ENCODE measurements at regions not wholly inside any gene's neighbourhood (a gene's known extent, or its start where the extent isn't known, plus 50 kb on each side); places are given as distances from the start of the nearest gene placed in this dataset.
"Not testable (repeated sequence)": the region's sequence is repeated elsewhere in the genome, so short reads cannot be mapped to it uniquely, and the experiment has no call there.

DNA sequence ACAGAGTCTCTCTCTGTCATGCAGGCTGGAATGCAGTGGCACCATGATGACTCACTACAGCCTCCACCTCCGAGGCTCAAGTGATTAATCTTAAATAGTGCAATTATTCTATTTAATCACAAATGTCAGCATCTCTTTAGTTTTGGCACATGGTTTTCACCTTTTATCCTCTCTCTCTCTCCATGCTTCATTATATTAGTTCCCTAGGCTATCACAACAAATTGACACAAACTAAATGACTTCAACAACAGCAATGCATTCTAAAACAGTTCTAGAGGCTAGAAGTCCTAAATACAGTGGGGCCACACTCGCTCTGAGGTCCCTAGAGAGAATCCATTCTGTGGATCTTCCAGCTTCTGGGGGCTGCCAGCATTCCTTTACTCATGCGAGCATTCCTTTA lies 178.2 kb upstream of the ZNG1F start:
- DNase-seq, ATAC-seq: not testable (repeated sequence)

DNA sequence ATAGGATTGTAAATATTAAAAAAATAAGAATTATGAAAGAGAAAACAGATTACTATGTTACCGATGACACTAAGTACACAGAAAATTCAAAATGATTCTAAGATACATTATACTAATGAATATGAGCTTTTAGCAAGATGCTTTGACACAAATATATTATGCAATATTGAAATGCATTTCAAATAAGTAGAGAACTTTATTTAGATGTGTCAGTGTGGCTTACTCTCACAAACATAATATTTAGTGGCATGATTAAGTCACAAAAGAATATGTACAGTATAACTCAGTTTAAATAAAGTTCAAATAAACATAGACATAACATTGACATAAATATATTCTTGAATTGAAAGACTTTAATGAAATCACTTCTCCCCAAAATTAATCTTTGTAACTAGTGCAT lies 172.7 kb upstream of the ZNG1F start:
- not testable (repeated sequence) for DNase-seq, ATAC-seq

DNA sequence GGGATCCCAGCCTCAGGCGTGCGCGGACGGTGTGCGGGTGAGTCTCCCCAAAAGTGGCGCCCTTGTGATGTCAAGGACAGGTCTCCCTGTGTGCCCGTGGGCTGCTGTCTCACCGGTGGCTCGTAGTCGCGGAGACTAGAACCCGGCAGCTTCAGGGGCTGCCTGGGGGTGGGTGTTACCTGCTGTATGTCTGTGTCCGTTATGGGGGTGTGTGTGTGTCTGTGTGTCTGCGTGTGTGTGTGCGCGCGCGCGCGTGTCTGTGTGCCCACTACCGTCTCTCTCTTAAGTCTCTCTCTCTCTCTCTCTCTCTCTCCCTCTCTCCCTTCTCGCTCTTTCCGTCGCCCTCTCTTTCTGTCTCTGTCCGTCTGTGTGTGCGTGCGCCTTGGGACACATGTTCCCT lies 170.0 kb upstream of the ZNG1F start:
- ATAC-seq, result not testable (repeated sequence)
- peak; percentile 21 for DNase-seq

DNA sequence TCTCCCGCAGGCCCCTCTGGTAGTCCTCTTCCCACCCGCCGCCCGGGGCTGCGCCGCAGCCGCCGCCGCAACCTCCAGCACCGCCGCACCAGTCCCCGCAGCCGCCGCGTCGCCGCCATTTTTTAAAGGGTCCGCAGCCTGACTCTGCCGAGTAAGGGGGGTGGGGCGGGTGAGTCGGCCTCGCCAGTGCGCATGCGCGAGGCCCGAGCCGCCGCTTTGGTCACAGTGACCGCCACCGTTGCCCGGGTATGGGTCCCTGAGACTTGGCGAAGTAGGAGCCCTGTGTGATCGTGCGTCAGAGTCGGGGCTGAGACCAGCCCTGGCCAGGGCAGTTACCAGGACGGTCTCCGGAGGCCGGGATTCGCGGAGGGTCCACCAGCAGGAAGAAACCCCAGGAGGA lies 169.6 kb upstream of the ZNG1F start:
- ATAC-seq, result not testable (repeated sequence)
- peak; percentile 86 for DNase-seq

DNA sequence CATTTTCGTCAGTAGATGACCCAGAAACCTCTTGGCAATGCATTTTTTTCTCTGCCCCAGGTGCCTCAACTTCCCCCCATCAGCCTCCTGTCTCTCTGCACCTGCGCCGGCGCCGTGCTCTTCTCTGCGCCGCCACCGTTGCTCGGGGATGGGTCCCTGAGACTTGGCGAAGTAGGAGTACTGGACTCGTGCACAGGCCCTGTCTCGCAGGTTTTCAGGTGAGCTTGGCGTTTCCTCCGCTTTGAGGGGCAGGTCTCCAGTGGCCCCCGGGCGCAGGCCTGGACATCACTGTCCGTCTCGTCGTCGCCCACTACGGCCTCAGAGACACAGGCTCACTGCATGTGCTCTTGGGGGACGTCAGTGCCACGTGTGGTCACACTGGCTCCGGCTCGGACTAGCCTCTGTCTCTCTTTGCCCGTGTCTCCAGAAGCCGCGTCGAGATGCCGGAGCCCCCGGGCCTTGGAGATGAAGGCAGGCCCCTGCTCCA lies 168.8 kb upstream of the ZNG1F start:
- ATAC-seq, result not testable (repeated sequence)
- DNase-seq, result peak; percentile 10

DNA sequence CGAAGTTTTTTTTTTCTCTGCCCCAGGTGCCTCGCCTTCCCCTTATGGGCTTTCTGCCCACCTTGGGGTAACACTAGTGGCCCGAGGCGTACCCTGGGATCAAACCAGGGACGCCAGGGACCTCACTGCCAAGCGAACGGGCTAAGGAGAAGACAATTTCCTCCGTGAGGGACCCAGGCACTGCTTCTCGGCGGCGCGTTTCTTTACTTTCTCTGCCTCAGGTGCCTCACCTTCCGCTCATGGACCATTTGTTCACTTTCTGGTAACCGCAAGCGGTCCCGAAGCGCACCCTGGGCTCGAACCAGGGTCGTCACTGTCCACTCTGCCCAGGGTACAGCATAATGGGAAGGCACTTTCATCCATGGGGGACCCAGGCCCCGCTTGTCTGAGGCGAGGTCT lies 168.2 kb upstream of the ZNG1F start:
- DNase-seq, ATAC-seq: not testable (repeated sequence)

DNA sequence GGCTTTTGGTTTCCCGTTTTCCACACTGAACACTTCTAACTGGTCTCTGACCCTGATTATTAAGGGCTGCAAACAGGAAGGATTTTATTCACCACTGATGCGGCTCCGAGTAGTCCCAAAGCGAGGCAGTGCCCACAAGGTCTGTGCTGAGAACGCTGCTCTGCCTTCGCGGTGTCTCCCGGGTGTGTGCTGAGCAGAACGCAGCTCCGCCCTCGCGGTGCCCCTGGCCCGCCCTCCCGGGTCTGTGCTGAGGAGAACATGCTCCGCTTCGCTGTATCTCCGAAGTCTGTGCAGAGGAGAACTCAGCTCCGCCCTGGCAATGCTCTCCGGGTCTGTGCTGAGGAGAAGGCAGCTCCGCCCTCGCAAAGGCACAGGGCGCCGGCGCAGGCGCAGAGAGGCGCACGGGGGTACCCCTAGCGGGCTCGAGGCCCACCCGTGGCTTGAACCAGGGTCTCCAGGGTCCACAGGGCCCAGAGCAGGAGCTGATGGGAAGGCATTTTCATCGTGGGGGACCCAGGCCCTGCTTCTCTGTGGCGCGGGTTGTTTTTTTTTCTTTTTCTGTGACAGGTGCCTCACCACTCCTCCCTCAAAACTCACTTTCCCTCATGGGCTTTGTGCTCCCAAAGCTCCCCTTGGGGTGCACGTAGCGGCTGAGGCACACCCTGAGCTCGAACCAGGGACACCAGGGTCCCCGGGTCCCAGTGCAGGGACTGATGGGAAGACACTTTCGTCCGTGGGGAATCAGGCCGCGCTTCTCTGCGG lies 167.7 kb upstream of the ZNG1F start:
- ATAC-seq, result not testable (repeated sequence)
- DNase-seq, result peak; percentile 82

DNA sequence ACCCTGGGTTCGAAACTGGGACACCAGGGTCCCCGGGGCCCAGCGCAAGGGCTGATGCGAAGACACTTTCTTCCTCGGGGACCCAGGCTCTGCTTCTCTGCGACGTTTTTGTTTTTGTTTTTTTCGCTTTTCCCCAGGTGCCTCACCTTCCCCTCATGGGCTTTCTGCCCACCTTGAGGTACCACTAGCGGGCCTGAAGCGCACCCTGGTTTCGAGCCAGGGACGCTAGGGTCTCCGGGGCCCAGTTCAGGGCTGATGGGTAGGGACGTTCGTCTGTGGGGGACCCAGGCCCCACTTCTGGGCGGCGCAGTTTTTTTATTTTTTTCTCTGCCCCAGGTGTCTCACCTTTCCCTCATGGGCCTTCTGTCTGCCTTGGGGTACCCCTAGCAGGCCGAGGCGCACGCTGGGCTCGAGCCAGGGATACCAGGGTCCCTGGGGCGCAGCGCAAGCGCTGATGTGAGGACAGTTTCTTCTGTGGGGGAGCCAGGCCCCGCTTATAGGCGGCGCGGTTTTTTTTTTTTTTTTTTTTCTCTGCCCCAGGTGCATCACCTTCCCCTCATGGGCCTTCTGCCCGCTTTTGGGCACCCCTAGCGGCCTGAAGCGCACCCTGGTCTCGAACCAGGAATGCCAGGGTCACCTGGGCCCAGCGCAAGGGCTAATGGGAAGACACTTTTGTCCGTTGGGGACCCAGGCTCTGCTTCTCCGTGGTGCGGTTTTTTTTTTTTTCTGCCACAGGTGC lies 166.8 kb upstream of the ZNG1F start:
- DNase-seq, ATAC-seq: not testable (repeated sequence)

DNA sequence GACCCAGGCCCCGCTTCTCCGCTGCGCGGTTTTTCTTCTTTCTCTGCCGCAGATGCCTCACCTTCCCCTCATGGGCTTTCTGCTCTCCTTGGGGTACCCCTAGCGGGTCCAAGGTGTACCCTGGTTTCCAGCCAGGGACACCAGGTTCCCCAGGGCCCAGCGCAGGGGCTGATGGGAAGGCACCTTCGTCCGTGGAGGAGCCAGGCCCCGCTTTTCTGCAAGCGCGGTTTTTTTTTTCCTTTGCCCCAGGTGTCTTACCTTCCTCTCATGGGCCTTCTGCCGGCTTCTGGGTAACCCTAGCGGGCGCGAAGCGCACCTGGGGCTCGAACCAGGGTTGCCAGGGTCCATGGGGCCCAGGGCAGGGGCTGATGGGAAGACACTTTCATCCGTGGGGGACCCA lies 165.9 kb upstream of the ZNG1F start:
- not testable (repeated sequence) for ATAC-seq
- DNase-seq, result peak; percentile 18

DNA sequence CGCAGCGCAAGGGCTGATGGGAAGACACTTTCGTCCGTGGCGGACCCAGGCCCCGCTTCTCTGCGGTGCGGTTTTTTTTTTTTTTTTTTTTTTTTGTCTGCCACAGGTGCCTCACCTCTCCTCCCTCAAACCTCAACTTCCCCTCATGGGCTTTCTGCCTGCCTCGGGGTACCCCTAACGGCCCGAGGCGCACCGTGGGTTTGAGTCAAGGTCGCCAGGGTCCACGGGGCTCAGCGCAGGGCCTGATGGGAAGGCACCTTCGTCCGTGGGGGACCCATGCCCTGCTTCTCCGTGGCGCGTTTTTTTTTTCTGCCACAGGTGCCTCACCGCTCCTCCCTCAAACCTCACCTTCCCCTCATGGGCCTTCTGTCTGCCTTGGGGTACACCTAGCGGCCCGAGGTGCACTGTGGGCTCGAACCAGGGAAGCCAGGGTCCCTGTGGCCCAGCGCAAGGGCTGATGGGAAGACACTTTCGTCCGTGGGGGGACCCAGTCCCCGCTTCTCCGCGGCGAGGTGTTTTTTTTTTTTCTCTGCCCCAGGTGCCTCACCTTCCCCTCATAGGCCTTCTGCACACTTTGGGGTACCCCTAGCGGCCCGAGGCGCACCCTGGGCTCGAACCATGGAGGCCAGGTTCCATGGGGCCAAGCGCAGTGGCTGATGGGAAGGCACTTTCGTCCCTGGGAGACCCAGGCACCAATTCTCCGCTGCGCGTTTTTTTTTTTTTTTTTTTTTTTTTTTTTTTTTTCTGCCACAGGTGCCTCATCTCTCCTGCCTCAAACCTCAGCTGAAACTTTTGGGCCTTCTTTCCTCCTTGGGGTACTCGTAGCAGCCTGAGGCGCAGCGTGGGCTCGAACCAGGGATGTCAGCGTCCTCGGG lies 165.2 kb upstream of the ZNG1F start:
- DNase-seq, result peak; percentile 4
- ATAC-seq, result not testable (repeated sequence)

DNA sequence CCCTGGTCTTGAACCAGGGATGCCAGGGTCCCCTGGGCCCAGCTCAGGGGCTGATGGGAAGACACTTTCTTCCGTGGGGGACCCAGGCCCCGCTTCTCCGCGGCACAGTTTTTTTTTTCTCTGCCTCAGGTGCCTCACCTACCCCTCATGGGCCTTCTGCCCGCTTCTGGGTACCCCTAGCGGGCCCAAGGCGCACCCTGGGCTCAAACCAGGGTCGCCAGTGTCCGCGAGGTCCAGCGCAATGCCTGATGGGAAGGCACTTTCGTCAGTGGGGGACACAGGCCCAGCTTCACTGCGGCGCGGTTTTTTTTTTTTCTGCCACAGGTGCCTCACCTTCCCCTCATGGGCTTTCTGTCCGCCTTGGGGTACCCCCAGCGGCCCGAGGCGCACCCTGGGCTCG lies 163.9 kb upstream of the ZNG1F start:
- not testable (repeated sequence) for ATAC-seq

DNA sequence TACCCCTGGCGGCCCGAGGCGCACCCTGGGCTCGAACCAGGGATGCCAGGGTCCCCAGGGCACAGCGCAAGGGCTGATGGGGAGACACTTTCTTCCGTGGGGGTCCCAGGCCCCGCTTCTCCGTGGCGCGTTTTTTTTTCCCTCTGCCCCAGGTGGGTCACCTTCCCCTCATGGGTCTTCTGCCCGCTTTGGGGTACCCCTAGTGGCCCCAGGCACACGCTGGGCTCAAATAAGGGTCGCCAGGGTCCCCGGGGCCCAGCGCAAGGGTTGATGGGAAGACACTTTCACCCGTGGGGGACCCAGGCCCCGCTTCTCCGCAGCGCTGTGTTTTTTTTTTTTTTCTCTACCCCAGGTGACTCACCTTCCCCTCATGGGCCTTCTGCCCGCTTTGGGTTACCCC lies 163.3 kb upstream of the ZNG1F start:
- not testable (repeated sequence) for DNase-seq, ATAC-seq

More for the DNA sequence above, 163.9 kb upstream of the ZNG1F start:
- not testable (repeated sequence) for DNase-seq

DNA sequence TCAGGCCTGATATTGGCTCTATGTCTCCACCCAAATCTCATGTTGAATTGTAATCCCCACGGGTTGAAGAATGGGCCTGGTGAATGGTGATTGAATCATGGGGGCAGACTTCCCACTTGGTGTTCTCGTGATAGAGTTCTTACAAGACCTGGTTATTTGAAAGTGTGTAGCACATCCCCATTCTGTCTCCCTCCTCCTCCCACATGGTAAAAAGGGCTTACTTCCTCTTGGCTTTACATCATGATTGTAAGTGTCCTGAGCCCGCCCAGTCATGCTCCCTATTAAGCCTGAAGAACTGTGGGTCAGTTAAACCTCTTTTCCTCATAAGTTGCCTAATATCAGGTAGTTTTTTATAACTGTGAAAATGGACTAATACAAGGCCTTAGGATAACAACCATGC lies 158.8 kb upstream of the ZNG1F start:
- not testable (repeated sequence) for ATAC-seq, DNase-seq

DNA sequence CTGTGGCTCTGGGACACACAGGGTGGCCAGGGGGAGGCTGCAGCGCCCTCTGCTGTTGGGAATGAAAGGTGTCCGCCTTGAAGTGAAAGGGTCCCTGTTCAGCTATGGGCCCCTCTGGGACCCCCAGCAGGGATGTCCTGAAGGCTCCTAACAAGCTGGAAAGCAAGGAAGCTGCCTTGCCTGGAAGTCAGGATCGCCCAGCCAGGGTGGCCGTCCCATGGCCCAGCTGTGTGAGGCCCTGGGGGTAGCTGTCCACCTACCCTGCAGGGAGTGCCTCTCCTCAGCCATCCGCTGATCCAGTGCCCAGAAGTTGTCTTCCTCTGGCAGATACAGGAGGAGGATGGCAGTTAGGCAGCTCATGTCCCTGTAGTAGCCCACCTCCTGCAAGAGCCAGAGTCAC lies 143.4 kb upstream of the ZNG1F start:
- not testable (repeated sequence) for ATAC-seq, DNase-seq

DNA sequence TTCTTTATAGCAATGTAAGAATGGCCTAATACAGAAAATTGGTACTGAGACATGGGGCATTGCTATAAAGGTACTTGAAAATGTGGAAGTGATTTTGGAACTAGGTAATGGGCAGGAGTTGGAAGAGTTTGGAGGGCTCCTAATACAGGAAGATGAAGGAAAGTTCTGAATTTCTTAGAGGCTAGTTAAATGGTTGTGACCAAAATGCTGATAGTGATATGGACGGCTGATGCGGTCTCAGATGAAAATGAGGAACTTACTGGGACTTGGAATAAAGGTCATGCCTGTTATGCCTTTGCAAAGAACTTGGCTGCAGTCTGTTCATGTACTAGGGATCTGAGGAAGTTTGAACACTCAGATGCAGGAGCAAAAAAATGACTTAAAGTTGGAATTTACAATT lies 132.2 kb upstream of the ZNG1F start:
- not testable (repeated sequence) for DNase-seq, ATAC-seq

DNA sequence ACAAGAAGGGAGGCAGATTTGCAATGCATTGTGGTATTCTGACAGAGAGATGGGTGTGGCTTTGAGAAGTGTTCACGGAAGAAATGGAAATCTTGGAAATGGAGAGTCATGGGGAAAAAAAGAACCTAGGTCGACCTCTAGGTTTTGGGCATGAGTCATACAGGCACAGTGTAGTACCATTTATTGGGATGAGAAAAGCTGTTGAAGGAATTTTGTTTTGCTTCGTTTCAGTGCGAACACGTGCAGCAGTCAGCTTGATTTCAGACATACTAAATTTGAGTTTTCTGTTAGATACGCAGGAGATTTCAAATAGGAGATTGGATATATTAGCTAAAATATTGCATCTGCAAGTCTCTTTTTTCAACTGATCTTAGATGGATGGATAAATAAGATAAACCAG lies 119.8 kb upstream of the ZNG1F start:
- not testable (repeated sequence) for DNase-seq, ATAC-seq

DNA sequence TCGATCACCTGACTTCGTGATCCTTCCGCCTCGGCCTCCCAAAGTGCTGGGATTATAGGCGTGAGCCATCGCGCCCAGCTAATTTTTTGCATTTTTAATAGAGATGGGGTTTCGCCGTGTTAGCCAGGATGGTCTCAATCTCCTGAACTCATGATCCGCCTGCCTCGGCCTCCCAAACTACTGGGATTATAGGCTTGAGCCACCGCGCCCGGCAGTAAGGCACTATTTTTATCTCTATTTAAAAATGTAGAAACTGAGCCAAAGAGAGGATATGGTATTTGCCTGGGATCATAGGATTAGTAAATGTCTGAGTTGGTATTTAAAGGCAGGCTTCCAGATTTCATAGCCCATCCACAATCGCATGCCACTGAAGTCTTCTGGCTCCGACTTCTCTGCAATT lies 96.6 kb upstream of the ZNG1F start:
- not testable (repeated sequence) for DNase-seq, ATAC-seq

DNA sequence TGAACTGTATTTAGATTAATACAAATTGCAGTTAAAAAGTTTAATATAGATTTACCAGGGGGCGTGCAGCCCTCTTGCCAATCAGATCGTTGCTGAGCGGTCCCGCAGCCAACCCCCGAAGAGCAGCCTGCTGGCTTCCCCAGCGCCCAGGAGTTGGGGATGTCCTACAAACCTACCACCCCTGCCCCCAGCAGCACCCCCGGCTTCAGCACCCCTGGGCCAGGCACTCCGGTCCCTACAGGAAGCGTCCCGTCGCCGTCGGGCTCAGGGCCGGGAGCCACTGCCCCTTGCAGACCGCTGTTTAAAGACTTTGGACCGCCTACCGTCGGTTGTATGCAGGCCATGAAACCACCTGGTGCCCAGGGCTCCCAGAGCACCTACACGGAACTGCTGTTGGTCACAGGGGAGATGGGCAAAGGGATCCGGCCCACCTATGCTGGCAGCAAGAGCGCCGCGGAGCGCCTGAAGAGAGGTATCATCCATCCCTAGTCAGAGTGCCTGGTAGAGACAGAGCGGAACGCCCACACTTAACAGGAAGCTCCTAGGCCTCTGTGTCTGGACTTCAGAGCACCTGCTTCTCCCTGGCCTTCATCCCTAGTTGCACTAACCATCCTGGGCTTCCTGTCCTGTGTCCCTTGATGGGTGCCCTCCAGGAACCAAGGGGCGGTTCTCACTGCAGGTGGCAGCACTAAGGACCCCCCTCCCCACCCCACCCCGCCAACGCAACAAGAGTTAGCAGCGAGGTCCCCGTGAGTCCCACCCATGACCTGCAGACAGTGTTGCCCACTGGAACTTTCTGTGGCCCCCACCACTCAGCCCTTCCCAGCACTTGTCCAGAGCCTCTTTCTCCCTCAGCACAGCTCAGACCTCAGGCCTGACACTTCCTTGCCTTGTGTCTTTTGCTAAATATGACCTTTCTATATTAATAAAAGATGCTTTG lies 91.5 kb upstream of the ZNG1F start:
- not testable (repeated sequence) for DNase-seq
- ATAC-seq, result peak; percentile 46

DNA sequence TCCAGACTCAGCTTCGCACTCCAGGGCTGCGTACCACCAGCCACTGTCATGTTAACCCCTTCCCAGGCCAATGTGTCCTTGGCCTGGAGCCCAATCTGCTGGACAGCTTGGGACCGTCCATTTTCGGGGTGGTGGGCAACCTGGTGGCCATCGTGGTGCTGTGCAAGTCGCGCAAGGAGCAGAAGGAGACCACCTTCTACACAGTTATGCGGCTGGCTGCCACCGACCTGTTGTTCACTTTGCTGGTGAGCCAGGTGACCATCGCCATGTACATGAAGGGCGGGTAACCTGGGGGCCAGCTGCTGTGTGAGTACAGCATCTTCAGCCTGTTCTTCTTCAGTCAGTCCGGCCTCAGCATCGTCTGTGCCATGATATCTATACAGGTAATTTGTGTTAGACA lies 90.3 kb upstream of the ZNG1F start:
- not testable (repeated sequence) for ATAC-seq, DNase-seq

DNA sequence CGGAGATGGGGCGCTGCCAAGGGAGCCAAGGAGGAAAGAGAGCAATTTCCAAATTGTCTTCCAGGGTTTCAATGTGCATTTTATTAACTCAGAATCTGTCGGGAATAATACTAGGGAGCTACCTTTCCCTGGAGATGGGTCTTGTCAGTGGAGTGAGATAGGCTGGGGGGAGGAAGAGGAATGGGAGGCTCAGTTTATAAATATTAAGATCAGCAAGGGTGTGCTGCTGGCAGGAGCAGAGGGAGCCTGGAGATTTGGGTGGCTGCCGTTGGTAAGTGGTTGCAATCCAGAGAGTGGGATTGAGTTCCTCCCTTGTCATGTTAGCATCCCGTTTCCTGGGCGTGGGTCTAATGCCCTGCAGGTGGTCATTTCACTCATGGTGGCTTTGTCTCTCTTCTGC lies 89.9 kb upstream of the ZNG1F start:
- not testable (repeated sequence) for ATAC-seq, DNase-seq
